ENCODE measurements at regions not wholly inside any gene's neighbourhood (a gene's known extent, or its start where the extent isn't known, plus 50 kb on each side); places are given as distances from the start of the nearest gene placed in this dataset.

DNA sequence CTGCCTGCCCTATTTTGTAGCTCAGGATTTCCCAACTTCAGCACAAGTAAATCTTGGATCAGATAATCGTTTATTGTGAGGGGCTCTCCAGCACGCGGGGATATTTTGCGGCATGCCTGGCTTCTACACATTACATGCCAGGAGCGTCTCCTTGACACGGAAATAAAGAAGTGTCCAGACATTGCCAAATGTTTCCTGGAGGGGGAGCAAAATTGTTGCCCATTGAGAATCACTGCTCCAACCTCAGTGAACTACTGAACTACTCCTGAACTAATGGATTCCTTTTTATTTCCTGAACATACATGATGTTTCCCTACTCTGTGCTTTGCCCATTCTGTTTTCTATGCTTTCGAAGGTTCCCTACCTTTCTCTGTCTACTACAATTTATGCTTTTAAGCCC, 1359.1 kb upstream of the ADGRL2 start:
- DNase-seq (ENCODE audit: low read depth in 2 of 2), result no peak

GRCh38 chr1:80436851-80437250, 1363.9 kb upstream of the ADGRL2 start:
- DNase-seq (ENCODE audit: low read depth in 2 of 2), result no peak

- no peak for DNase-seq (ENCODE audit: low read depth in 2 of 2)
Observed at GRCh38 chr1:80427881-80428280, 1372.9 kb upstream of the ADGRL2 start.

GRCh38 chr1:80424249-80424648, 1376.5 kb upstream of the ADGRL2 start:
- DNase-seq (ENCODE audit: low read depth in 2 of 2), result no peak

DNA sequence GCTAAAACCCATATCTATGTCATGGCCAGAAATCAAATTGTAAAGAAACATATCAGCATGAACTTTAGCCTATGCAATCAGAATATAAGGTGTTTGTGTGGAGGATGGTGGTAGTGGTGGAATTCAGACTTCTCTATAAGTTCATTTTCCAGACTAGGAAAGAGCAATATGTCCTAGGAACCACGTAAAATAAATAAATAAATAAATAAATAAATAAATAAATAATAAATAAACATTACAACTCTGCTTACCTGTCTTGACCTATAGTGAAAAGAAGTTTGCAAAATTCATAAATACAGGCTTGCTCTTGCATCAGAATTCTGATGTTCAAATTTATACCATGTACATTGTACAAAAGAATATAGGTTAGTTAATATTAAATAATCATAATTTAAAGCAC, 1382.6 kb upstream of the ADGRL2 start:
- DNase-seq (ENCODE audit: low read depth in 2 of 2), result no peak

DNA sequence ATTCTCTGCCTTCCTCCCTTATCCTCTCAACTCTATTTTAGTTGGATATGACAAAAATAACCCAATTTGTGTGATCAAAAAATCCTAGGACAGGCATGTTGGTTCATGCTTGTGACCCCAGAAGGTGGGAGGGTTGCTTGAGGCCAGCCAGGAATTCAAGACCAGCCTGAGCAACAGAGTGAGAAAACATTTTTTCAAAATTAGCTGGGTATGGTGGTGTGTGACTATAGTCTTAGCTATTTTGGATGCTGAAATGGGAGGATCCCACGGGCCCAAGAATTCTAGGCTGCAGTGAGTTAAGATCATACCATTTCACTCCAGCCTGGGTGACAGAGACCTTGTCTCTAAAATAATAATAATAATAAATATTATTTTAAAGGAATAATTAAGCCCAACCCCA, 1383.1 kb upstream of the ADGRL2 start:
- DNase-seq (ENCODE audit: low read depth in 2 of 2), result peak; percentile 29 to 38

DNA sequence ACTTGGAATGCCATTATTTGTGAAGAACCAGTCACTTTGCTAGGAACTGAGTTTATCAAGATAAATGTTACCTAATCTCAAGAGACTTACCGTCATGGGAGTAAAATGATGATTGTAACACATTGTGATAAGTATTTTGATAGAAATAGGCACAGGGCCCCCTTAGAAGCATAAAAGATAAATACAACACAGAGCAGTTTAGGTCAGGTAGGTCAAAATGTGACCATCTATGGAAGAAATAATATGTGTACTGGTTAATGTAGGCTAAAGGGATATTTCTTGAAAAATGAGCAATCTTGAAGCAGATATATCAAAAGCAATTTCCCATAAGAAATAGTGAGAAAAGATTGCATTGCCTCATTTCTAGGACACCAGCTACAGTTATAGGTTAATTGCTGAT, 1386.8 kb upstream of the ADGRL2 start:
- no peak for DNase-seq (ENCODE audit: low read depth in 2 of 2)

DNA sequence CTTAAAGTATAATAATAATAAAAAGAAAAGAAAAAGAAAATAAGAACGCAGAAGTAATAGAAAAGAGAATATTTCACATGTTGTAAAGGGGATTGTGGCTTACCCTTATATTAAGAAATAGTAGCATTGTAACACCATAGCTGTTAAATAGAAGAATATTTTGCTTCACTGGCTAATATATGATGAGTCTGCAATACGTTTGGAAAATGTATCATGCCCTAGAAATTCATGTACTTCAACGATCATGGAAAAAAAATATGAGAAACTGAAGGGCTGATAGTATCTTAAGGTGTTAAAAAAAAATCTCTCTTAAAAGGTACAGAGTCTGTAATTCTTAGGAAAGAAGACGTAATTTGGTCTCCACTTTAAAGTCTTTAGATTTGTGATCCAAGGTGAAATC, 1390.5 kb upstream of the ADGRL2 start:
- no peak for DNase-seq (ENCODE audit: low read depth in 2 of 2)

DNA sequence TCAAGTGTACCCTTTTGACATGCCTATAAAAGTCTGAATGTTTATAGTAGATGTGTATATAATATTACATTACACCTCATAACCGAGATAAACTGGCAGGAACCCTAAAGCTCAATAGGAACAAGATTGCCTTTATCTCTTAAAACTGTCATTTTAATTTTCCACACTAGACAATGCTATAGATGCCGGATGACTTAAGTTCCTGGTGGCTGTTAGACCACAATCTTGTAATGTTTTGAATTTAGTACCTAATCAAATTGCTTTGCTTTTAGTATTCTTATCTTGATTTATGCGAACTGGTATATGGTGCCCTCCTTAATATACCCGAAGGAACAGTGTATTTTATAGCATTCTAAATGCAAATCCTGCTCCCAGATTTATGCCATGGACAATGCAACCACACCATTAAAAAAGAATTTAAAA, 1397.0 kb upstream of the ADGRL4 start:
- DNase-seq (ENCODE audit: low read depth in 2 of 2), result no peak

GRCh38 chr1:80402625-80403024, 1396.1 kb upstream of the ADGRL4 start:
- DNase-seq (ENCODE audit: low read depth in 2 of 2), result no peak

- no peak for DNase-seq (ENCODE audit: low read depth in 2 of 2)
Observed at GRCh38 chr1:80401757-80402156, 1395.2 kb upstream of the ADGRL4 start.

DNA sequence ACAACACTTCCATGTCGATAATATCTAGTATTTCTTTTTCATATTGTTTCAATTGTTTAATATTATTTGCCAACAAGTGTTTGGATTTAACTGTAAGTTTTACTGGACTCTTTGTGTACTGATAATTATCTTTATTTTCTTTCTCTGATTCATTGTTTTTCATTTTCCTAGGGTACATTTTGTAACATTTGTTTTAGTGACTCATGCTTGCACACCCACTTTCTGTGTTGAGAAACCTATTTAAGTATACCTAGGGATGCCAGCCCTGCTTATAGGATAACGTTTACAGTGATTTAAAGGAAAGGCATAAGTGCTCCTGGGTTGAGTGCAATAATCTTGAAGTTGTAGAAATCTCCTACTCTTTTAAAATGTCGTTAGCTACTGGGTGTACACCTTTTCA, 1386.0 kb upstream of the ADGRL4 start:
- DNase-seq (ENCODE audit: low read depth in 2 of 2), result no peak

- DNase-seq (ENCODE audit: low read depth in 2 of 2), result no peak
Observed at GRCh38 chr1:80385650-80386049, 1379.1 kb upstream of the ADGRL4 start.

DNA sequence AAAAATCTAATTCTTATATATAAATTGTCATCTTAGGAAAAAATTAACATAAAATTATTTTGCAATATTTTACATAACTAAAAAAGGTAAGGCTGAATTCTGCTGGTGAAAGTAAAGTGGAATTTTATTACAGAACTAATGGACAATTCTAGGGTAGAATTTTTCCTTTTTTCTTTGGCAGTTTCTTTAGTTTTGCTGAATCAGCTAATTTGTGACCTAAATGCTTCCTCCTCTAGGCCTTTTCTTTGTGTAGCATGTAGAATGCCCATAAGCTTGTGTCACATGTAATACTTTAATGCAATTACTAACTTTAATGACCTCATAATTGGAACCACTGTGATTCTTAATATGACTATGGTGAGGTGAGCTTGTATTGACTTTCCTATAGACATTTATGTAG, 1378.4 kb upstream of the ADGRL4 start:
- DNase-seq (ENCODE audit: low read depth in 2 of 2), result no peak

GRCh38 chr1:80384083-80384830, 1377.7 kb upstream of the ADGRL4 start:
- no peak for DNase-seq (ENCODE audit: low read depth in 2 of 2)

DNA sequence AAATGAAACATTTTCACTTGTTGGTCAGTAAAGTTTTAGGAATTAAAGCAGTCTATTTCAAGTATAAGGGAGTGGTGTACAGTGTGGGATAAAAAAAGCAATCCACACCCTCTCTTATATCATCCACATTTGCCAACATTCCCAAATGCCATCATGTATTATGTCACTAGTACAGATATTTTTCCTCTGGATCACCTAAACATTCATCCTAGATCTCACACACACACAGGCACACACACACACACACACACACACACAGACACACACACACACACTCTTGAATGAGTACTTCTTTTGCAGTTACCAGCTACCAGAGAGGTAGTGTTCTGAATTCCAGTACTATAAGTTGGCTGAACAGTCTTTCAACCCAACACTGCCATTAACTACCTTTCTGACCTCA, 1369.1 kb upstream of the ADGRL4 start:
- peak; percentile 60 to 68 for DNase-seq (ENCODE audit: low read depth in 2 of 2)

GRCh38 chr1:80375109-80375508, 1368.6 kb upstream of the ADGRL4 start:
- no peak for DNase-seq (ENCODE audit: low read depth in 2 of 2)

DNA sequence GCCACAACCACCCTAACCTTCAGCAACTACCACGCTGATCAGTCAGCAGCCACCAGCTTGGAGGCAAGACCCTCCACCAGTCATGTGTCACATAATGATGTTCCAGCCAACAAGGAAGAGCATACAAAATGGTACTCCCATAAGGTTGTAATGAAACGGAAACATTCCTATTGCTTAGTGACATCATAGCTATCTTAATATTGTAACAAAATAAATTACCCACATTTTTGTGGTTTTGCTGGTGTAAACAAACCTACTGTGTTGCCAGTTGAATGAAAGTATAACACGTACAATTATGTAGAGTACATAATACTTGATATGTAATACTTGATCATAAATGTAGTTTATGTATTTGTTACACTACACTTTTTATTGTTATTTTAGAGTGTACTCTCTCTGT, 1363.2 kb upstream of the ADGRL4 start:
- DNase-seq (ENCODE audit: low read depth in 2 of 2), result no peak

DNA sequence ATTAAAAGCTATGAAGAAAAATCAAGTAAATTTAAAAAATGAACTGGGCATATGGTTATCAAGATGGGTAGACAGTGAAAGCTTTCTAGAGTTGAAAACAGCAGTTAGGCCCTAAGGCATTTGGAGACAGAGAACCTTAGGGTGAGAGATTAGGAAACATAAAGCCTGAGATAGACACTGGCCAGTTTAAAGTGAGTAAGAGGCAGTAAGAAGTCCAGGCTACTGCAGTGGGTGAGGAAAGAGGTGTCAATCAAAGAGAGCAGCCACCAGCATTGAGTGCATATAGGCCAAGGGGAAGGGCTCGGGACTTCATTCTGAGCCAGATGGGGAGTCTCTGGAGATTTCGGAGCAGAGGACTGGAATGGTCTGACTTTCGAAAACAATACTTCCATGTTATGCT, 1360.5 kb upstream of the ADGRL4 start:
- DNase-seq (ENCODE audit: low read depth in 2 of 2), result no peak

DNA sequence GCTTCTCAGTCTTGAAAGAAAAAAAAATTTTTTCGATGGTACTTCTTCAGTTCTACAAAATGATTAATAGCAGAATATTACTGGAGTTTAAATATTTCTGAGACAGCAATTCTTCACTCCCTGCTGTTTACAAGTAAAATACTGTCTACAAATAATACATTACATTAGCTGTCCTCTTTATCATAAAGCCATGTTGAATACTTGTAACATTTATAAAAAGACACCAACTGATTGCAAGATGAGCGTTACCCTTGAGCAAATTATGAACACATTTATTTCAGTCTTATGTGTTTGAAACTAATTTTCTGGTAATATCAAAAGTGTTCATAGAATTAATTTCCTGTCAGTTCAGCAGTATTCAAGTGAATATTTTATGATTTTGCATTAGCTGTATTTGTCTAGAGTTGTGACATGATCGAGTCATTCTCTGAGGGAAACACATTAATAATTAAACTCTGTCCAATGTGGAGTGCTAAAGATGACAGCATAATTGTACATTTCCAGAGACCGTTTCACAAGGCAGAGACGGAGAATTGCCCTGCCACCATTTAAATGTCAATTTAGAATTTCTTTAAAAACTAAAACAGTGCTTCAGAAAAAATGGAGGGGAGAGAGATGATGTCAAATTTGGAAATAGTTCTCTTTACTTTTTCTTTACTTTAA, 1359.0 kb upstream of the ADGRL4 start:
- DNase-seq (ENCODE audit: low read depth in 2 of 2), result no peak

DNA sequence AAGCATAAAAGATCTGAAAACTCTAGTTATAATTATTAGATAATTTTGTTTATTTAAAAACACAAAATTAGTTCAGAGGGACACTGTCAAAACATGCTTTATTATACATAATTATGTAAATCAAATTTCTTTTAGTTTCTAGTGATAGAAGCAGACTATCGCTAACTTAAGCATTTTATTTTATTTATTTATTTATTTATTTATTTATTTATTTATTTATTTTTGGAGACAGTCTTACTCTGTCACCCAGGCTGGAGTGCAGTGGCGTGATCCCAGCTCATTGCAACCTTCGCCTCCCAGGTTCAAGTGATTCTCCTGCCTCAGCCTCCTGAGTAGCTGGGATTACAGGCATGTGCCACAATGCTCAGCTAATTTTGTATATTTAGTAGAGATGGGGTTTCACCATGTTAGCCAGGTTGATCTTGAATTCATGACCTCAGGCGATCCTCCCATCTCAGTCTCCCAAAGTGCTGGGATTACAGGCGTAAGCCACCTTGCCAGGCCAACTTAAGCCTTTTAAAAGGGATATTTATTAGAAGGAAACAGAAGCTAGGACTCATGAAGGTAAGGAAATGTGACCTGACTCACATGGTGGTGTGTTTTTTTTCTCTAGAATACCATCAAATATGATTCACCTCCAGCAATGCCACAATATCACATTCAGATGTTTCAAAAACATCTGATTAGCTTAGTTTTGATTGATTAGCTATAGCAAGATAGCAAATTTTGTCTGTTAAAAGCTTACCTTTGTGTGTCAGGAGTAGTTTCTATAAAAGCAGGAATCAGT, 1357.4 kb upstream of the ADGRL4 start:
- no peak for DNase-seq (ENCODE audit: low read depth in 2 of 2)

- DNase-seq (ENCODE audit: low read depth in 2 of 2), result no peak
Observed at GRCh38 chr1:80359666-80360065, 1353.1 kb upstream of the ADGRL4 start.

- no peak for DNase-seq (ENCODE audit: low read depth in 2 of 2)
Observed at GRCh38 chr1:80349218-80349617, 1342.7 kb upstream of the ADGRL4 start.
